Esophagus squamous epithelium (tissue), 4 donors: ENCODE measurements at regions not wholly inside any gene's neighbourhood (a gene's known extent, or its start where the extent isn't known, plus 50 kb on each side); places are given as distances from the start of the nearest gene placed in this dataset.

Source experiments
- CTCF ChIP-seq, 6 experiments: fragments of 450-650 bp in 4 of 6; fragments of 200-600 bp in 2 of 6; sonication (generic) in 2 of 6; IDR thresholded peaks; one replicate each; pipeline ENCODE4 v1.5.1; 2016 to 2019; ENCODE audit warnings: antibody characterized with exemption in 6 of 6, mild to moderate bottlenecking in 4 of 6, moderate library complexity in 4 of 6
- POLR2A ChIP-seq, 4 donors: fragments of 450-650 bp; IDR thresholded peaks; one replicate each; pipeline ENCODE4 v1.6.1; 2017; ENCODE audit warnings: antibody characterized with exemption in 4 of 4, mild to moderate bottlenecking in 4 of 4, moderate library complexity in 3 of 4

GRCh38 chr3:154976072-154976983, 103.8 kb upstream of the MME start:
- TF ChIP-seq CTCF (IDR thresholded peaks at IDR 0.05) (no peak), POLR2A (IDR thresholded peaks at IDR 0.05) (no peak)
